Mucosa of gallbladder (tissue), 1 donor: ENCODE measurements at regions not wholly inside any gene's neighbourhood (a gene's known extent, or its start where the extent isn't known, plus 50 kb on each side); places are given as distances from the start of the nearest gene placed in this dataset.

Experiments
- DNase-seq: peaks from one replicate; pipeline ENCODE4 v3.0.0-alpha.2; 2020; ENCODE audit warnings: low spot score
- donor health status: DM: no; HTN: no; CAD: no.

DNA sequence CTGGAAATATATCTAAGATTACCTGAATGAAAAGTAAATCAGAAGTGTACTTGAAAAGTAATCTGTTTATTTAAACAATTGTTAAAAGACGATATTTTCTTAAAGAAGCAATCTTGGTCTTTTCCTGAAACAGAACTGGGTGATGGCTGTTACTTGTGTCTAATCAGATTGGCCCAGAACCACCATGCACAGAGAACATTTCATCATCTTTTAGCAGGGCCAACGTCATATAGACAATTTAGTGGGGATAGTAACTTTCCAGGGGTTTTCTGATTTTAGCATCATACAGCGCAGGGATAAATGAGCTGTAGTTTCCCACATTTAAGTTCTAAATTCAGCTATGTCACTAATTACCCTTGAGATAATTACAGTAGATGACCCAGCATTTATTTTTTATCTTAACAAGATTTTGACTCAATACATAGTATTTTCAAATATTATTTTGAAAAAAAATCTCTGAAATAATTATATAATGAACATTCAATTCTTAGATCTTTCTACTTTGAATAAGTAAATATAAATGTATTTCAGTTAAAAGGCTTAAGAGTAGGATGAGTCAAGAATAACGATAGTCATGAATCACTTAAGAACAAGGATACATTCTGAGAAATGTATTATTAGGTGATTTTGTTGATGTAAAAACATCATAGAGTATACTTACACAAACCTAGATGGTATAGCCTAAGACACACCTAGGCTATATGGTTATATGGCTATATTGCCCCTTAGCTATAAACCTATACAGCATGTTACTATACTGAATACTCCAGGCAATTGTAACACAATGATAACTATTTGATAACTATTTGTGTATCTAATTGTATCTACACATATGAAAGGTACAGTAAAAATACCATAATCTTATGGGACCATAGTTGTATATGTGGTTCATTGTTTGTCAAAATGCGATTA lies 103.8 kb upstream of the MME start:
- no peak for DNase-seq

DNA sequence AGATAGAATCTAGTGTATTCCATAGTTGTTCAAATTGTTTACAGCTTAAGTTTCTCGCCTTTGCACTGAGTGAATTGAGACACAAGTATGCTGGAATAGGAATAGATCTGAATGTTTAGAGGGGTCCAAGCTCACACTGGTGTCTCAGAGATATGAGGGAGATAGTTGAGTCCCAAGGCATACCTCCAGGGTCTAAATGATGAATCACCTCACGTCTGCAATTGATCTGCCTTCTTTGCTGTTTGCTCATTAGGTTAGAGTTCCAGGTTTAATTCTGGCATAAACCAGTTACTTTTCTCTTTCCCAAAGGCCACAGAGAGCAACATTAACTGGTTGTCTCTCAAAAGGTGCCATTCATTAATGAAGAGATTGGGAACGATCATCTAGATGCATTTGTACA lies 106.3 kb upstream of the MME start:
- no peak for DNase-seq

DNA sequence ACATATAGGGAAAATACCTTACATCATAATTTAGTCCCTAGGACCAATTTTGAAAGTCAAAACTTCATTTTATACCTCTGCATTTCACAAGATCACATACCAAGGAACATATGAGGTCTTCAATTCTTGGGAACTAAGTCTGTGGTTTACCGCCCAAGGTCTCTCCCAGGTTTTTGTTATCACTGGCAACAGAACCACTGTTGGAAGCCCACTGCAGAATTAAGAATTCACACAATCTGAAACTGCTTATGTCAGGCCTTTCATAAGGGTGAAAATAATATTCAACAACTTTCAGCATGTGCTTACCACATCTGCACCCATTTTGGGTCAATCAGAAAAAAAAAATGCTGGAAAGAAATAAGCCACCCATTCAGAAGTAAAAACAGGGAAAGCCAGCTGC lies 107.2 kb upstream of the MME start:
- DNase-seq: no peak

DNA sequence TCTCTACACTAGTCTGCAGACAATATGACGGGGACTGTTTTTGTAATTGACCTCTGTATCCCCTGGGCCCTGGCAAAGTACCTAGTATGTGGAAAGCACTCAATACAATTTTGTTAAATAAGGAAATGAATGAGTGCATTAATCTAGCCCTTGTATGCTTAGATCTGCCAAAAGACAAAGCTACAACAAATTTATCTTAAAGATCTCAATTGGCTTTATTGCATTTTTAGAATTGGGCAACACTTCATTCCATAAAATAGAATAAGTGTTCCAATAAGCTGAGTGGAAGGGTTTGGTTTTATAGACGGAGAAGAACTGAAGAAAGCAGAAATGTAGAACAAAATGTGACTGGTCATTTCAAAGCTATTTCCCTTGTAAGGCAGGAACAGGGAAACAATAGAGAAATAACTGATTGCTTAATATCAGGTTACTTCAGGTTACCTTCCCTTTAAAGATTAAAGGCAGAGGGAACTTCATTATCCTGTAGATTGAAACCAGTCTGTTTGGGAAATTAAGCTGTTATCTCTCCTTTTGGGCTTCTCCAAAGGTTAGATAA lies 108.3 kb upstream of the MME start:
- DNase-seq: no peak

DNA sequence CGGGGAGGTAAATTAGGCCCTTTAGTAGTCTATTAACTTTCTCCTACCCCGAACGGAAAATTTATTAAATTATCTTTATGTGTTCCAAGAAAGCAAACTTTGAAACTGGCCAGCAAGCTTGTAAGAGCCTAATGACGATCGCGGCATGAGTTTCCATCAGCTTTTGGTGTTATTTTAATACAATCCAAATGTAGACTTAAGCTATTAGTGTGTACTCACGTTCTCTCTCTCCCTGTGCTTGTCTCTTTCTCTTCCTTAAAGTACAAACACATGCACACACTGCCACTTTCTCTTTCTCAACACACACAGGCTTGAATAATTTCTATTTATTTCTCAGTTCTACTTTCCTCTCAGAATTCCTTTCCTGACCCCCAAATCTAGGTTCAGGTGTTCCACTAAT lies 108.8 kb upstream of the MME start:
- no peak for DNase-seq

DNA sequence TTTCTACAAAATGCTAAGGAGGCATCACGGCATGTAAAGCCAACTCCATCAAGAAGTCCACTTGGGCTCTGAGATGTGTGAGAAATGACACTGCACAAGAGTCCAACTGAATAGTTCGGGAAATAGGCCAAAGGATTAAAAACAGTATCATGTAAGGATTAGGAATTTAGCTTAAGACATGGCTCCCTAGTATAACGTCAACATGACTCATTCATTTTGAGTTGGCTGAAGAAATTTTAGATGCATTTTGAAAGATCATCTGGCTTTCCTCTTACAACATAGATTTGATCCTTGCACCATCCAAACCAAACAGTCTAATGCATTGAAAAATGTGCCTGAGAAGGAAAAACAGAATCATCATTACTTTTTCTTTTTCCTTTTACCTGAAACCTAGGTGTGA lies 109.3 kb upstream of the MME start:
- DNase-seq: no peak

DNA sequence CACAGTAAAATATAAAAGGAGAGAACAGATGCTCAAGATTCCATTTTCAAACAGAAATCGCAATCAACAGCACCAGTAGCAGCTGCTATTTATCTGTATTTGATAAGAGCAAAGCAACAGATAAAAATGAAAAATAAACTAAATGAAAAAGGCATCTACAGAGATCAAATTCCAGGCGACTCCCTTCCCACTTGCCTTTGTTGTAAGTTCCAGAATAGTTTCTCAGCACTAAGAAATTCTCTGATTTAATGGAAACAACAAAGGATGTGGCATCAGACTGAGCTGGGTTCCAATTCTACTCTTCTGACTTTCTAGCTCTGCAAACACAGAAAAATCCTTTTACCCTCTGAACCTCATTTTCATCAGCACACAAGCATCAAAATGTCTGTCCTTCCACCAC lies 110.8 kb upstream of the MME start:
- no peak for DNase-seq

DNA sequence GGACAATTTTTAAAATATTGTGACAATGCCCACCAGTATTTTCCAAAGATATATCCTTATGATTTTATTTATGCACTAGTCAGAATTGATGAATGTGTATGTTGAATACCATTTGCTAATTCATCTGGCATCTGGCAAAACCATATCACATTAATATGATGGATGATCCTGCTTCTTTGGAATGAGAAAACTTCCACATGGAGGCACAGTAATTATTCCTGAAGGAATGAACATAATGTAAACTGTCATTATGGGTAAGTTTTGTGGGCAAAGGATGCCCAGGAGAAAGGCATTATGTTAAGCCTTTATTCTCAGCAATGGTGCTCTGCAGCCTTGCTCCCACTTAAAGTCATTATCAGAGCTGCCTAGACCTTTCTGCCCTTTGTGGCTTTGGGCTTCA lies 113.0 kb upstream of the MME start:
- no peak for DNase-seq

DNA sequence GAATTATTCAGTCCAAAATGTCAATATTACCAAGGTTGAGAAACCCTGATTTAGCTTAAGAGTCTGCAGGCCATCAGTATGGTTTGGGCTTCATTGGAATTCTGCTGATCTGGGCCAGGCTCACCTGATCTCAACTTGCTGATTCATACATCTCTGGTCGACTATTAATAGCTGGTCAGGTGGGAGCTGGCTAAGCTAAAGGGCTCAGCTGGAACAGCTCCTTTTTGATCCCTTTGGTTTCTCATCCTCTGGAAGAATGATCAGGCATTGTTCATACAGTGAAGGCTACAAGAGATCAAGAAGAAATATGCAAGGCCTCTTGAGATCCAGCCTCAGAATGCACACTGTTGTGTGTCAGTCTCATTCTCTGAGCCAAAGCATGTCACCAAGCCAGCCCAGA lies 123.3 kb upstream of the MME start:
- no peak for DNase-seq

DNA sequence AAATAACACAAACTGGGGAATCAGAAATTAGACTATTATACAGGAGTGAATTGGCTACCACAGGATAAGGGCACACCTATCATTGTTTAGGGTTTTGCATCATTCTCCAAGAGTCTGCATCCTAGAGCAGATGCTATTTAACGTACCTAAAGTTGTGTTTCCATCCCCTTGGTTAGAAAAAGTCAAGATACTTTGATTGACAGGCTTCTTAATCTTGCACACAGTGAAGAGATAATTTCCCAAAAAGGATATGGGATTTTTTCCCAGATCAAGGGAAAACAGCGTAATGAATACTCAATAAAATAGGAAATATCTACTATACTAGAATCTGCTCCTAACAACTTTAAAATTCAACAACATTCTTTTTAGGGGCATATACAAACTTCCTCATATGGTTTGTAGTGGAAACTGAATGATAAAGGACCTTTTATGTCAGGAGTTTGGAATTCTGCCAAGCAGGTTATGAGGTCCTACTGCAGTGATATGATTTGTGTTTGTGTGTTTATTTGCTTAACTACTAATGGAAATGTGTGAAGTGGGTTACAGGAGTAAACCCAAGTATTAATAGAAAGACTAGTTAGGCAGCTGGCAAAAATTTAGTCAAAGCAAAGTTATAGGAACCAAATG lies 124.1 kb upstream of the MME start:
- DNase-seq: no peak

DNA sequence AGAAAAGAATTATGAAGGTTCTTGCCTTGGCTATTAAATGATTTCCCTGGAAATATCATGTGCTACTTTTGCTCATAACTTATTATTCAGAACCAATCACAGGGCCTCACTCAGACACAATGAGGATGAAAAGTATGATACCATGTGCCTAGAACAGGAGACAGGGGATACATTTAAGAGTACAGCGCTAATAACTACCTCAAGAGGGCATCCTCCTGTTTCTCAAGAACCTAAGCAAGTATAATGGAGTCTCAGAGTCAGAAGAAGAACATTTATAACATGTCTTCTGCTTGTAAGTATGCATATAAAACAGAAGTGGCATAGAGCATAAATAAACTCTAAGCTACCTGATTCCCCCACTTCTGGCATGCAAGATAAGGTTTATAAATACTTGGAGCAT lies 125.4 kb upstream of the MME start:
- DNase-seq: no peak

DNA sequence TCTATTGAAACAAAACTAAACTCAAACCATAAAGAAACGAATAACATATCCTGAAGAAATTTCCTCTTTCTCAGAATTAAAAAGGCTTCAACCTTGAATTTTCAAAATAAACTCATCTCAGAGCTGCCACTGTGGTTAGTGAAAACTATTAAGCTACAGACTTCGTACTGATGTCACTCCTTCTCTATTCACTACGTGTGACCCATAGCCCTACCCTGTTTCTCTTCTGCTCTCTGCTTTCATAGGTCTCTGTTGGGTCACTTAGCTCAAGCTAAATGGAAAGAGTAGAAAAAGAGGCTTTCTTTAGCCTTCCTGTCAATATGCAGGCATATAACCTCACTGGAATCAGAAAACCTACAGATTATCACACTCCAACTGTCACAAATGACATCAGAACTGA lies 126.6 kb upstream of the MME start:
- no peak for DNase-seq

DNA sequence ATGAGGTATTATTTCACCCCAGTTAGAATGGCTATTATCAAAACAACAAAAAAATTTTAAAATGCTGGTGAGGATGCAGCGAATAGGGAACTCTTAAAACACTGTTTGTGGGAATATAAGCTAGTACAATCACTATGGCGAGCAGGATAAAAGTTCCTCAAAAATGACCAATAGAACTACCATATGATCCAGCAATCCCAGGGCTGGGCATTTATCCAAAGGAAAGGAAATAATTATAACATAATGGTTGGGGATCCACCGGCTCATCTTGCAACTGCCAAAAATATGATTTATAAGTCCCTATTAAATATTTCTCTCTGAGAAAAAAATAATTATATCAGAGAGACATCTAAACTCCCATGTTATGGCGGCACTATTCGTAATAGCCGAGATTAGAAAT lies 127.6 kb upstream of the MME start:
- no peak for DNase-seq

DNA sequence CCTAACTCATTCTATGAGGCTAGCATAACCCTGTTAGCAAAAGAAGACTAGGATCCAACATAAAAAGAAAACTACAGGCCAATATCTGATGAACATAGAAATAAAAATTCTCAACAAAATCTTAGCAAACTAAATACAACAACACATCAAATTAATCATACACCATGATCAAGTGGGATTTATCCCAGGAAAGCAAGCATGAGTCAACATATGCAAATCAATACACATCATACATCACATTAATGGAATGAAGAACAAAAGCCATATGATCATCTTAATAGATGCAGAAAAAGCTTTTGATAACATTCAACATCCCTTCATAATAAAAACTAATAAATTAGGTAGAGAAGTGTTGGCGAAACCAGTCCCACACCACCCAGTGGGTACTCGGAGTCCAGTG lies 136.1 kb upstream of the MME start:
- DNase-seq: no peak

DNA sequence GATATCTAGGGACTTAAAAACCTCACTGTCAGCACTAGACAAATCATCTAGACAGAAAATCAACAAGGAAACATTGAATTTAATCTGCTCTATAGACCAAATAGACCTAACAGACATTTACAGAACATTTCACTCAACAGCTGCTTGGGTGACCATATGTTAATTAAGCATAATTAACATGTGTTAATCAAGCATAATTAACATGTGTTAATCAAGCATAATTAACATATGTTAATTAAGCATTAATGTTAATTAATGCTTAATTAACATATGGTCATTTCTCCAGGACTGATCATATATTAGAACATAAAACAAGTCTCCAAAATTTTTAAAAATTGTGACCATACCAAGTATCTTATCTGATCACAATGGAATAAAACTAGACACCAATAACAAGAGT lies 137.3 kb upstream of the MME start:
- DNase-seq: no peak

DNA sequence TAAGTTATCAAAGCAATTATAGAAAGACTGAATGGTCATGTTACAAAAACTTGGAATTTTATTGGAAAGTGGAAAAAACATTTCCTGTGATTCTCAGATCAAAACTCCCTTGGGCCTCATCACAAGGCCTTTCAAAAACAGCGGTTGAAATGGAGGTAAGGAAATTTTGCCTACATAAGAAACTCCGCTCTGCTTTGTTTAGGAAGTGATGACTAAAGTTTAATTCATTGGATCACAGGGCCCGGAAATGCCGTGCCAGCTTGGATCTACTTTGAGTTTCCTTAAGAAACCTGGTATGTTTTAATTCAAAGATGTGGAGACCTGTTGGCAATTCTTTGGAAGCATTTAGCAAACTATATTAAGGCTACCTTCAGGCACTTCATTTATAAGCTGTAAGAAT lies 143.9 kb upstream of the MME start:
- DNase-seq: no peak

DNA sequence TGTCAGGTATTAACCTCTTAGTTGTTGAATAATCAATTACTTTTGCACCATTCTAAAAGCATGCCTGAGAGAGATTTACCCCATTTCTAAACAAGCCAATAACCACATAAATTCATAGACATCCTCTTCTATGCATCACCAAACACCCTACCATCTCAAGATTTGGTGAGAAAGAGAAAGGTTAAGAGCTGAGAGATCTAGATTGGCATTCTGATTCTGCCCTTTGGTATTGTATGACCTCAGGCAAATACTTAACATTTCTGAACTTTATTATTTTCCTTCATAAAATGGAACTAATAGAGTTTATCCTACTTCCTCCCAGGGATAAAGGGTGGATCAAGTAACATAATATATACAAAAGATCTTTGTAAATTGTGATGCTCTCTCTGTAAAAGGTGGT lies 146.5 kb upstream of the MME start:
- DNase-seq: no peak

DNA sequence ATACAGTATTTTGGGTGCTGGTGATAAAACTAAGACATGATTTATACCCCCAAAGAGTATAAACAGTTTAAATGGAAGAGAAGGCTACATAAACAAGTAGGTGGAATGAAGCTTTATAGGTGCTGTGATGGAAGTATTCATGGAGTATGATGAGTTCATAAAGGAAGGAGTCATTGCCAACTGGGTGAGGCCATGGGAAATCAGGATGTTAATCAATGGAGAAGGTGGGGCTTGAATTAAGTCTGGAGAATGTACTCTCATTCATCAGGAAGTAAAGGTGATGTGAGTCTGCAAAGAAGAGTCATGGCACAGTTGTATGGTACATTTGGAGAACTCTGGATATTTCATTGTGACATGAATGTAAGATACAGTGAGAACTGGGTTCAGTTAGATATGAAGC lies 147.5 kb upstream of the MME start:
- no peak for DNase-seq

DNA sequence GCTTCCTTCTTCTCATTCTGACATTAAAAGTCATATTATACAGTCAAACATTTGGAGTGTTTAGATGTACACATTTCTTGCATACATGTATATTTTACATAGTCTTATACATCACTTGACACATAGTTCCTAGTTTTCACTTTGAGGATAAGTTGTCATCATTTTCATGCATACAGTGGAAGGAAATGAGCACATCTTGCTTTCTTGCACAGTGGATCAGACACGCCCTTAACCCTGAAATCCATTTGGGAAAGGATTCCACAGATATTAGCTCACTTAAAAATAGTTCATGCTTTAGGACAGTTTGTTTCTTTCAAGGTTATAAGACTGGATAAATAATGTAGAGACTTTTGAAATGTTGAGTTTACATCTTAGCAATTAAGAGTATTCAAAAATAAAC lies 148.6 kb upstream of the MME start:
- no peak for DNase-seq

DNA sequence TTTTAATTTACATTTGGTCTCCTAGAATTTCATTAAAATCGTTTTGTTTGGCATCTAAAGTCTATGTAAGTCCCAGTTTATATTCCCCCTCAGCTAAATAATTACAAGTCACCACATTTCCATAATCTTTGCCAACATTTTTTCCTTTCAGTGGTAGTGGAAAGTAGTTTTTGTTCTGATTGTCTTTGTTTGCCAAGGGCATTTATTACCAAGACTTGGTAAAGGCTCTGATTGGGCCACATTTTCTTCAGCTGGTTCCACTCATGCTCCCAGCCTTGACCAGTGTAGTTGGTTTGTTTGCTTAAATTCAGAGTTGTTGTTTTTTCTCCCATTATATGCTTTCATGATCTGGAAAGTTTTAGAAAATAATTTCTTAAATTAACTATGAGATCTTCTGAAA lies 153.4 kb upstream of the MME start:
- DNase-seq: no peak

DNA sequence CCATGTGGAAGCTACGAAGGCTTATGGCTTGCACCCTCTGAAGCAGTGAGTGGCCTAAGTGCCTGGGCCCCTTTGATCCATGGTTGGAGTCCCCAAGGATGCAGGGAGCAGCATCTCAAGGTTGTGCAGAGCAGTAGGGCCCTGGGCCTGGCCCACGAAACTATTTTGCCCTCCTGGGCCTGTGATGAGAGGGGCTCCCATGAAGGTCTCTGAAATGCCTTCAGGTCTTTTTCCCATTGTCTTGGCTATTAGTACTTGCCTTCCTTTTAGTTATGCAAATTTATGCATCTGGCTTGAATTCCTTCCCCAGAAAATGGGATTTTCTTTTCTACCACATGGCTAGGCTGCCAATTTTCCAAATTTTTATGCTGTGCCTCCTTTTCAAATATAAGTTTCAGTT lies 158.8 kb upstream of the MME start:
- DNase-seq: no peak

DNA sequence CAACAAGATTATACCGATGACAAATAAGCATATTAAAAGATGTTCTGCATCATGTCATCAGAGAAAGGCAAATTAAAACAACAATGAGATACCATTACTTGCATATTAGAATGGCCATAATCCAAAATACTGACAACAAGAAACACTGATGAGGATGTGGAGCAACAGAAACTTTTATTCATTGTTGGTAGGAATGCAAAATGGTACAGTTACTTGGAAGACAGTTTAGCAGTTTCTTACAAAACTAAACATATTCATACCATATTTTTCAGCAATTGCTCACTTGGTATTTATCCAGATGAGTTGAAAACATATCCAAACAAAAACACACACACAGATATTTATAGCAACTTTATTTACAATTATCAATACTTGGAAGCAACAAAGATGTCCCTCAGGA lies 160.9 kb upstream of the MME start:
- no peak for DNase-seq

DNA sequence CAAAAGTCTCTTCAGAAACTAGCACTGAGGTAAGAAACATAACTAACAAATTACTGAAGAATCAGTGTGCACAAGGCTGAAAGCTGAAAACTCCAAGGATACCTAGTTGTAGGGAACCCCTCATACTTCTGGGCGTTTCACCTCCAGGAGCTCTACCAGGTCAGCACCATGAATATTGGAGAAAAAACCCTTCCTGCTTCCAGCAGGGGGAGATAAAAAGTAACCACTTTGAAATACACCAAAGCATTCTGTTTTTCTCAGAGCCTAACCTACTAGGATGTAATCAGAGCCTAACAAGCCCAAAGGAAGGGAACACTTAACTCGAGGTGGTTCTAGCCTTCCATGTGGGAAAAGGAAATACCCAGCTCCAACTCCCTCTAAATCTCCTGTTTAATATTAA lies 175.8 kb upstream of the MME start:
- no peak for DNase-seq
